NCI-H748 (cell line): ENCODE measurements at regions not wholly inside any gene's neighbourhood (a gene's known extent, or its start where the extent isn't known, plus 50 kb on each side); places are given as distances from the start of the nearest gene placed in this dataset.
"Not testable (repeated sequence)": the region's sequence is repeated elsewhere in the genome, so short reads cannot be mapped to it uniquely, and the experiment has no call there.

Experiments used
- DNase-seq: peaks from one replicate; lab custom pipeline; 2025; ENCODE audit not compliant: unreplicated experiment; lab: John Stamatoyannopoulos, UW

GRCh38 chr9:135372501-135373008, 107.0 kb upstream of the PPP1R26 start:
- DNase-seq, result no peak

DNA sequence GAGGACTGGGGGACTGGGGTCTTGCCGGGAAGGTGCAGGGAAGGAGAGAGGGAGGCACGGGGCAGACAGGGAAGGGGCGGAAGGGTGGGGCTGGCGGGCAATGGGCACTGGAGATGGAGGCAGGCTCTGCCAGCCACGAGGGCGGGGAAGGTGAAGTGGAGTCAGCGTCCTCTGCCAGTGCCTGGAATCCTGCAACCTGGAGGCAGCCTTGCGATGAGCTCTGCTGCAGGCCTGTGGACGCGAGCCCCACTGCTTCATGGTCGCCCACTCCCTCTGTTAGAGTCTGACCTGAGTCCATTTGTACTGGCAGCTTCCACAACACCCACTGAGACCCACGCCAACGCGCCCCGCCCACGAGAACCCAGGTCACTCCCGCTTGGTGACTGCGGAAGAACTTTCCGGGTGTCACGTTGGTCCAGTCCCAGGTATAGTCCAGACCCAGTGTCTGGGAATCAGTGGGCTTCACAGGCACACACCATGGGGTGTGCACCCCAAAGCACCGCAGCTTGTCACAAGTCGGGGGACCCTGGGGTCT, 106.4 kb upstream of the PPP1R26 start:
- DNase-seq, result no peak

- DNase-seq, result no peak
These were observed 105.8 kb upstream of the PPP1R26 start for GRCh38 chr9:135373820-135374219.

GRCh38 chr9:135374591-135374990, 105.0 kb upstream of the PPP1R26 start:
- DNase-seq, result peak; percentile 21

- no peak for DNase-seq
These were observed 104.6 kb upstream of the PPP1R26 start for GRCh38 chr9:135375001-135375400.

- no peak for DNase-seq
These were observed 102.9 kb upstream of the PPP1R26 start for GRCh38 chr9:135376511-135377265.

- no peak for DNase-seq
These were observed 102.2 kb upstream of the PPP1R26 start for GRCh38 chr9:135377431-135377830.

GRCh38 chr9:135378751-135379150, 100.8 kb upstream of the PPP1R26 start:
- no peak for DNase-seq

- DNase-seq, result peak; percentile 13
These were observed 99.9 kb upstream of the PPP1R26 start for GRCh38 chr9:135379540-135380267.

DNA sequence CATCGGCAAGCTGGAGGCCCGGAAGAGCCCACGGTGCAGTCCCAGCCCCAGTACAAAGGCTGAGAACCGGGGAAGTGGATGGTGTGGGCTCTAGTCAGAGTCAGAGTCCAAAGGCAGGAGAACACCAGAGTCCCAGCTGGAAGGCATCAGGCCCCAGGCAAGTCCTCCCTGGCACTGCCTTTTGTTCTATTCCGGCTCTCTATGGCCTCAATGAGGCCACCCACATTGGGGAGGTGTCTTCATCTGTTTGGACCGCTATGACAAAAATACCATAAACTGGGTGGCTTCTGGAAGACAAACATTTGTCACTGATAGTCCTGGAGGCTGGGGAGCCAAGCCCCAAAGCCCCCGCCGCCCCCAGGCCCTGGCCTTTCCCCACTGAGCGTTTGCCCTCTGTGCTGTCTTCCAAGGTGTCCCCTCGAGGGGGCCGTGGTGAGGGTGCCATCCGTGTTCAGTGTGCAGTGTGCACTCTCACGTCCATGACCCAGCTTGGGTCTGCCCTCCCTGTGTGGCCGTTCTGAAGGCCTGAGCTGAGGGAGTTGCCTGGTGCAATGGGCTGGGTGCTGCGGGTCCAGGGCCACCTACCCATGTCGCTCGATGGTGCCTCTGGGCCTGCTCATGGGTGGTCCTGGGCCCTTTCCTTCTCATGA, 99.1 kb upstream of the PPP1R26 start:
- DNase-seq, result no peak

DNA sequence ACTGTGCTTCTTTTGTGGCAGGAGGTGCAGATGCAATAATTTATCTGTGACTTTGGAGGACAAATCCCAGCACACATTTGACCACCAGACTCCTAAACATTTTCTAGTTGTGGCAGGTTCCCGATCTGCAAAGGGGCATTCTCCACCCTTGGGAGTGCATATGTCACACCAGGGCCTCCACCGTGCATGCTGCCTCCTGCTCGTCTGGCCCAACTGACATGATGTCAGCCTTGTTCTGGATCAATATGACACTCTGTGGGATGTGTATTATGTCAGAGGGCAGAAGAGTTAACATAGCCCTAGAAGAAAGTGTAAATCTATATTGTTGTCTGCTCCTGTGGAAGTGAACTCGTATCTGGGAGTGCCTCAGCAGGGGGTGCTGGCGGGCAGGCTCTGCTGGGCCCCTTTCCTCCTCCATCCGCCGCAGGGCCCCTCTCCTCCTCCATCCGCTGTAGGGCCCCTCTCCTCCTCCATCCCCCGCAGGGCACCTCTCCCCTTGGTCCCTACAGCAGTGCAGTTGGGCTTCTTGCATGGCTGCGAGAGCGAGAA, 97.7 kb upstream of the PPP1R26 start:
- no peak for DNase-seq

DNA sequence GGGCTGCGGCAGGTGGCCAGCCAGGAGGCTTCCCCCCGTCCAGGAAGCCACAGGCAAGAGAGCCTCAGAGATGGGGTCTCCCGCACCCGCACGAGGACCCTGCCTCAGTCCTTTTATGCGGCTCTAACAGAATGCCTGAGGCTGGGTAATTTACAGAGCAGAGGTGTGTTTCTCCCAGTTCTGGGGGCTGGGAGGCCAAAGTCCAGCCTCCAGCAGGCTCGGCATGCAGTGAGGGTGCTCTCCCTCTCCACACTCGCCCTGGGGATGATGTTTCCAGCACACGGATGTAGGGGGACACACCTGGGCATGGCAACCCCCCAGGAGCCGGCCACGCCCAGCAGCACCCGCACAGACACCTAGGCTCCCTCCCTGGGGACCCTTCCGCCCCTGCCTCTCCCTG, 95.4 kb upstream of the PPP1R26 start:
- DNase-seq, result no peak

- DNase-seq, result not testable (repeated sequence)
These were observed 94.7 kb upstream of the PPP1R26 start for GRCh38 chr9:135384815-135385405.

DNA sequence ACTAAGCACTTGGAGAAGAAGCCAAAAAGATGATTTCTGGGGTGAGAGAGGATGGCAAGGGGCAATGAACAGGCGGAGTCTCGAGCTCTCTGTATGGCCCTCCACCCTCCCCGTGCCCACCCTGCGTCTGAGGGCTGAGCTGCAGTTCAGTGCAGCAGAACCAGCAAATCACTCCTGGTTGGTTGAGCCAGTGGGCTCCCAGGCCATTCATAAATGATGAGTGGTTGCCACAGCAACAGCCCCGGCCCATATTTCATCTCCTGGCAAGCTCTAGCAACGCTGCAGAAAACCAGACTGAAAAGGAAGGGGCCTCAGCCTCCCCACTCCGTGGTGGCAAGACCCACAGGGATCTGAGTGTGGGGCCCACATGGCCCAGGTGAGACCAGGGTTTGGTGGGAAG, 93.8 kb upstream of the PPP1R26 start:
- peak; percentile 39 for DNase-seq

DNA sequence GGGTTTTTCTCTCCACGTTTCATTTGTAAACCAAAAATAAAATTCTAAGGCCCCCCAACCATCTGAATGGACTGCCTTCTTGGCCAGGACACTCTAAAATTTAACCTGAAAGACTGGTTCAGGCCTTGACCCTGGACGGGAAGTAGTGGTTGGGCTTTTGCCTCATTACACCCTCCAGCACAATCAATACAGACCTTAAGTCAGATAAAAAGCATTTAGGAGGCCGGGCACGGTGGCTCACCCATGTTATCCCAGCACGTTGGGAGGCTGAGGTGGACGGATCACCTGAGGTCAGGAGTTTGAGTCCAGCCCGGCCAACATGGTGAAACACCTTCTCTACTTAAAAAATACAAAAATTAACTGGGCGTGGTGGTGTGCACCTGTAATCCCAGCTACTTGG, 91.6 kb upstream of the PPP1R26 start:
- DNase-seq, result no peak

- DNase-seq, result no peak
These were observed 91.1 kb upstream of the PPP1R26 start for GRCh38 chr9:135388530-135388929.

DNA sequence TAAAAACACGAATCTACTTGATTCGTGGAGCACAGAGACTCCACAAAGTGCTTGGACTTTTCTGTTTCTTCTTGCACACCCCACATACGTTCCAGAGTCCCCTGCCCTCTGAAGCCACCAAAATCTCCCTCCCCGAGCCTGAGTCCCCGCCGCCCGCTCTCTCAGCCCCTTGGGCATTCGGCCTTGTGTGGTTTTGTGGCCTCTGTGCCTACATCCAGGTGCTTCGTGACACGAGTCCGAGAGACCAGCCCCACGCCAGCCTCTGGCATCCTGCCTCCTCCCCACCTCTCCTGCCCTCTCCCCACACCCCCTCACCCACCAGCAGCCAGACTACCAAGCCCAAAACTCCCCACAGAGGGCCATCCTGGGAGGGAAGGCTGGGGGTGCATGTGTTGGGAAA, 87.8 kb upstream of the PPP1R26 start:
- no peak for DNase-seq

DNA sequence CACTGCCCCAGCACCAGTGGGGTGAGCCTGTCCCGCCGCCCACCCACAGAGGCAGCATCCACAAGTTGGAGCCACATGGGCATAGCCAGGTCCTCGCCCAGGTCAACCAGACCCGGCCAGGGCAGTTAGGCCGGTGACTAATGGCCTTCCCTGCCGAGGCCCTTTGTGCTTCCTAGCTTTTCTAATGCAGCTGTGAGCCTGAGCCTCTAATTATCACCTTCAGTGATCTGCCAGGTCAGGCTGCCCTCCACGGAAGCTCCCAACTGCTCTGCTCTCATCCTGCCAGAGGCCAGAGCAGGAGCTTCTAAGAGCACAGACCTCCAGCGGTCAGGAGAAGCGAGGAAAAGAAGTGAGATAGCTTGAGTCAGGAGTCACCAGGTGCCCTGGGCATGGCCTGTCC, 87.1 kb upstream of the PPP1R26 start:
- DNase-seq, result no peak

DNA sequence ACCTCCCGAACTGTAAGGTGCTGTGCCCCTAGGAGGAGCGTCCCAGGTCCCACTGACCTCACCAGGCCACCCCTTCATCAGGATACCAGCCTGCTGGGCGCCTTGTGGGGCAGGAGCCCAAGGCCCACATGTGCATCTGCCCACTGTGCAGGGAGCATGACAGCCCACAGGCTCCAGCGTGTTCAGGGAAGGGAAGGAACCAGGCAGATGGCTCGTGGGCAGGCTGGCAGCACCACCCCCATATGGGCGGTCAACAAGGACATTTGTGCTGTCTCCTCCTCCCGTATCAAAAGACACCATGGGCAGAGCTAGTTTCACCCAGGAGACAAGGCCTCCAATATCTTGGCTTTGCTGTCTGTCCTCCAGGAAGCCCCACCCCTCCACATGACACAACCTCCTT, 85.5 kb upstream of the PPP1R26 start:
- DNase-seq, result no peak

DNA sequence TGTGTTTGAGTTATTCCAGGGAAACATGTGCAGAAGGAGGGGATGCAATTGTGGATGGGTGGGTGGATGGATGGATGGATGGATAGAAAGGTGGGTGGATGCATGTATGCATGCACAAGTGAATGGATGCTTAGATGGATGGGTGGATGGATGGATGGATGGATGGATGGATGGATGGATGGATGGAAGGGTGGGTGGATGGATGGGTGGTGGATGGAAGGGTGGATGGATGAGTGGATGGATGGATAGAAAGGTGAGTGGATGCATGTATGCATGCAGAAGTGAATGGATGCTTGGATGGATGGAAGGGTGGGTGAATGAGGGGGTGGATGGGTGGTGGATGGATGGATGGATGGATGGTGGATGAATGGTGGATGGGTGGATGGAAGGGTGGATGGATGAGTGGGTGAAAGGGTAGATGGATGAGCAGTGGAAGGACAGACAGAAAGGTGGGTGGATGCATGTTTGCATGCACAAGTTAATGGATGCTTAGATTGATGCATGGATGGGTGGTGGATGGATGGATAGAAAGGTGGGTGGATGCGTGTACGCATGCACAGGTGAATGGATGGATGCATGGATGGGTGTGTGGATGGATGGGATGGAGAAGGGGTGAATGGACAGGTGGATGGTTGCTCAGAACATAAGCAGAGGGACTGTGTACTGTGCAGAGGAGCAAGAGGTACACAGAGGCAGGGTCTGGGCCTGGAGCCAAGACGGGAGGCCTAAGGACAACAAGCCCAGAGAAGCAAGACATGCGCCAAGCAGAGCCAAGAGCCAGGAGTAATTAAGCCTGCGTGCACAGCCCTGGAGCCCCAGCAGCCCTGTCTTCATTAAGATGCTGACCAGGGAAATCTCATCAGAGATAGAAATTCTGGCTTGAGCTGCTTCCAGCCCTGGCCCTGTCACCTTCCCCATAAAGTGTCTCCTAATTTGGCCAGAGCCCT, 84.6 kb upstream of the PPP1R26 start:
- no peak for DNase-seq
